Panc1 (cell line): ENCODE measurements at regions not wholly inside any gene's neighbourhood (a gene's known extent, or its start where the extent isn't known, plus 50 kb on each side); places are given as distances from the start of the nearest gene placed in this dataset.

Experiments
- ATAC-seq: fragments of 200-7000 bp; cut with Tn5 transposase; 2 replicates; pipeline ENCODE4 v1.9.1; 2020; ENCODE audit warnings: mild to moderate bottlenecking, moderate library complexity
- BruUV-seq: library from RNA; stranded (reverse); fragments of 400-500 nt; replicated peaks from 2 replicates; lab custom pipeline; 2021; lab: Mats Ljungman, UMichigan
- CTCF ChIA-PET: fragments of 300-600 bp; sonication (Branson Sonifier 250); formaldehyde crosslinking; loops from one replicate; lab custom pipeline; 2022; ENCODE audit warnings: antibody characterized with exemption; lab: Charles Lee
- POLR2A ChIA-PET: fragments of 300-600 bp; sonication (Branson Sonifier 250); formaldehyde crosslinking; loops from one replicate; lab custom pipeline; 2022; ENCODE audit warnings: antibody characterized with exemption; lab: Charles Lee
- DNase-seq: peaks from one replicate; pipeline ENCODE4 v3.0.0-alpha.2; 2010; ENCODE audit warnings: low read depth, low spot score
- H3K27ac ChIP-seq: 2 replicates; pipeline ENCODE4 v1.5.1; 2011; ENCODE audit warnings: mild to moderate bottlenecking, low read length, inconsistent platforms
- H3K27me3 ChIP-seq: fragments of 200-500 bp; sonication (Bioruptor generic); 2 replicates; pipeline ENCODE4 v1.6.0; 2014; ENCODE audit warnings: low read length, inconsistent platforms; ENCODE audit not compliant: control insufficient read depth, insufficient read depth
- H3K36me3 ChIP-seq: fragments of 200-500 bp; sonication (Bioruptor generic); 2 replicates; pipeline ENCODE4 v1.5.1; 2014; ENCODE audit warnings: inconsistent platforms, mild to moderate bottlenecking, low read length, moderate library complexity; ENCODE audit not compliant: control insufficient read depth, insufficient read depth
- H3K4me1 ChIP-seq: 2 replicates; pipeline ENCODE4 v1.5.1; 2011; ENCODE audit warnings: inconsistent platforms, mild to moderate bottlenecking, low read length, moderate library complexity; ENCODE audit not compliant: control insufficient read depth, insufficient read depth
- H3K4me3 ChIP-seq, 2 experiments: 2 replicates each; pipeline ENCODE4 v1.5.1; 2011 to 2012; ENCODE audit warnings: low read depth in 2 of 2, low read length in 2 of 2, mild to moderate bottlenecking in 2 of 2, inconsistent platforms in 1 of 2, moderate library complexity in 1 of 2
- H3K9me3 ChIP-seq: fragments of 200-500 bp; sonication (Bioruptor generic); 2 replicates; pipeline ENCODE4 v1.5.1; 2014; ENCODE audit warnings: low read depth, mild to moderate bottlenecking, inconsistent platforms, low read length, moderate library complexity; ENCODE audit not compliant: control insufficient read depth, insufficient read depth
- POLR2AphosphoS5 ChIP-seq: IDR thresholded peaks from 2 replicates; pipeline ENCODE4 v1.6.1; 2012; ENCODE audit warnings: mild to moderate bottlenecking, low read depth, low read length, moderate library complexity
- SIN3A ChIP-seq: IDR thresholded peaks from 2 replicates; pipeline ENCODE4 v1.6.1; 2012; ENCODE audit warnings: low read depth, mild to moderate bottlenecking, low read length, moderate library complexity, borderline replicate concordance; ENCODE audit not compliant: insufficient read depth
- TCF7L2 ChIP-seq: IDR thresholded peaks from 2 replicates; pipeline ENCODE4 v1.6.1; 2011; ENCODE audit warnings: mild to moderate bottlenecking, low read depth, low read length, inconsistent platforms
- in situ Hi-C: cut with HindIII; loops from 2 replicates; pipeline ENCODE4 v1.10.0; 2016; ENCODE audit warnings: low sequenced_read_pairs, low pct_unique_long_range_greater_than_20kb
- intact Hi-C: fragments of 100-400 bp; cut with micrococcal nuclease; formaldehyde crosslinking; loops from one replicate; pipeline ENCODE4 v1.10.0; 2022; ENCODE audit not compliant: unreplicated experiment
- TF ChIP-seq, protein P1 (sequence below): fragments of 450-650 bp; IDR thresholded peaks from 2 replicates; pipeline ENCODE4 v1.5.1; 2017; ENCODE audit warnings: mild to moderate bottlenecking
- TF ChIP-seq, protein P2 (sequence below), 2 experiments: IDR thresholded peaks; 2 replicates each; pipeline ENCODE4 v1.6.1; 2011 to 2012; ENCODE audit warnings: low read depth in 2 of 2, control low read depth in 1 of 2, low read length in 1 of 2, mild to moderate bottlenecking in 1 of 2, moderate library complexity in 1 of 2; ENCODE audit not compliant: insufficient read depth in 1 of 2

DNA sequence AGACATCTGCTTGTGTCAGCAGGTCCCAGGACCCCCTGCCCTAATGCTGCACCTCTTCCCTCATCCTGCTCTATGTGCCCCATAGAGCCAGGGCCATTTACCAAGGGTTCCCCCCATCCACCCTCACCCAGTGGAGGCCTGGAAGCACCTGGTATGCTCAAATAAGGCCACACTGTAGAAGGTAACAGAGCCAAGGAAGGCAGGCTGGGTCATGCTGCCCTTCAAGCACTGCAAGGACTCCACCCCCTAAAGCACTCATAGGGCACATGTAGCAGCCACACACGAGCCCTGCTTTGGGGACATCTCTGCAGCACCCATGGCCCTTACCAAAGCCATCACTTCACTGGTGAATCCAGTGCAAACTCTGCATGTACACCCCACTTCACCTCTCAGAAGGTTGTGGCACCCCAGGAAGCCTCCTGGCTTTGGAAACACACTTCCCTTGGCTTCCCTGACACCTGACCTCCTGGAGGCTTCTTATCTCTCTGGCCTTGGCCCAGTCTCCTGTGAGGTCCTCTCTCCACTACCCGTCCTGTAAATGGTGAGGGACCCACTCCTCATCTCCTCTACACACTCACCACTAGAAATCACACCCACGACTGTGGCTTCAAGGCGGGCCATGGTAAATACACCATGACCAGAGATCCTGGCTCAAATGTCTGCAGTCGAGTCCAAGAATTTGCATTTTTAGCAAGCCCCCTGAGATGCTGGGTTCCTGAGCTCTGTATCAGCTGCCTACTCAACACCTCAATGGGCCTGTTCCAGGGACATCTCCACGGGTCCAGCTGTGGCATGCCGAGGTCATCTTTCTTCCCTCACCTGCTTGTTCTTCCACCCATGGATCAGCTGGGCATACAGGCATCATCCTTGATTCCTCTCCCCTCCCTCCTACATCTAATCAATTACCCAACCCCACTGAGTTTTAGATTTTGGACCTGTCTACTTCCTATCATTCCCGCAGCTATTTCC lies 80.9 kb upstream of the DOCK9 start:
- Histone ChIP-seq H3K9me3 (no peaks in the 10 kb centered on the region), H3K27me3 (no peaks in the 10 kb centered on the region), H3K27ac (no peak overlapping the region), H3K4me3 (no peak overlapping the region), H3K36me3 (no peaks in the 10 kb centered on the region), H3K4me1 (0 out of 2 replicates have a peak, but pooled peaks cover 3% of the 10 kb centered on the region)
- intact Hi-C loops (no loop called here), in situ Hi-C loops (no loop called here)
- TF ChIP-seq, protein P1, sequence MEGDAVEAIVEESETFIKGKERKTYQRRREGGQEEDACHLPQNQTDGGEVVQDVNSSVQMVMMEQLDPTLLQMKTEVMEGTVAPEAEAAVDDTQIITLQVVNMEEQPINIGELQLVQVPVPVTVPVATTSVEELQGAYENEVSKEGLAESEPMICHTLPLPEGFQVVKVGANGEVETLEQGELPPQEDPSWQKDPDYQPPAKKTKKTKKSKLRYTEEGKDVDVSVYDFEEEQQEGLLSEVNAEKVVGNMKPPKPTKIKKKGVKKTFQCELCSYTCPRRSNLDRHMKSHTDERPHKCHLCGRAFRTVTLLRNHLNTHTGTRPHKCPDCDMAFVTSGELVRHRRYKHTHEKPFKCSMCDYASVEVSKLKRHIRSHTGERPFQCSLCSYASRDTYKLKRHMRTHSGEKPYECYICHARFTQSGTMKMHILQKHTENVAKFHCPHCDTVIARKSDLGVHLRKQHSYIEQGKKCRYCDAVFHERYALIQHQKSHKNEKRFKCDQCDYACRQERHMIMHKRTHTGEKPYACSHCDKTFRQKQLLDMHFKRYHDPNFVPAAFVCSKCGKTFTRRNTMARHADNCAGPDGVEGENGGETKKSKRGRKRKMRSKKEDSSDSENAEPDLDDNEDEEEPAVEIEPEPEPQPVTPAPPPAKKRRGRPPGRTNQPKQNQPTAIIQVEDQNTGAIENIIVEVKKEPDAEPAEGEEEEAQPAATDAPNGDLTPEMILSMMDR, result no peak
- no peak for TF ChIP-seq POLR2AphosphoS5
- TF ChIP-seq TCF7L2, result no peak
- TF ChIP-seq SIN3A, result no peak
- TF ChIP-seq, protein P2, sequence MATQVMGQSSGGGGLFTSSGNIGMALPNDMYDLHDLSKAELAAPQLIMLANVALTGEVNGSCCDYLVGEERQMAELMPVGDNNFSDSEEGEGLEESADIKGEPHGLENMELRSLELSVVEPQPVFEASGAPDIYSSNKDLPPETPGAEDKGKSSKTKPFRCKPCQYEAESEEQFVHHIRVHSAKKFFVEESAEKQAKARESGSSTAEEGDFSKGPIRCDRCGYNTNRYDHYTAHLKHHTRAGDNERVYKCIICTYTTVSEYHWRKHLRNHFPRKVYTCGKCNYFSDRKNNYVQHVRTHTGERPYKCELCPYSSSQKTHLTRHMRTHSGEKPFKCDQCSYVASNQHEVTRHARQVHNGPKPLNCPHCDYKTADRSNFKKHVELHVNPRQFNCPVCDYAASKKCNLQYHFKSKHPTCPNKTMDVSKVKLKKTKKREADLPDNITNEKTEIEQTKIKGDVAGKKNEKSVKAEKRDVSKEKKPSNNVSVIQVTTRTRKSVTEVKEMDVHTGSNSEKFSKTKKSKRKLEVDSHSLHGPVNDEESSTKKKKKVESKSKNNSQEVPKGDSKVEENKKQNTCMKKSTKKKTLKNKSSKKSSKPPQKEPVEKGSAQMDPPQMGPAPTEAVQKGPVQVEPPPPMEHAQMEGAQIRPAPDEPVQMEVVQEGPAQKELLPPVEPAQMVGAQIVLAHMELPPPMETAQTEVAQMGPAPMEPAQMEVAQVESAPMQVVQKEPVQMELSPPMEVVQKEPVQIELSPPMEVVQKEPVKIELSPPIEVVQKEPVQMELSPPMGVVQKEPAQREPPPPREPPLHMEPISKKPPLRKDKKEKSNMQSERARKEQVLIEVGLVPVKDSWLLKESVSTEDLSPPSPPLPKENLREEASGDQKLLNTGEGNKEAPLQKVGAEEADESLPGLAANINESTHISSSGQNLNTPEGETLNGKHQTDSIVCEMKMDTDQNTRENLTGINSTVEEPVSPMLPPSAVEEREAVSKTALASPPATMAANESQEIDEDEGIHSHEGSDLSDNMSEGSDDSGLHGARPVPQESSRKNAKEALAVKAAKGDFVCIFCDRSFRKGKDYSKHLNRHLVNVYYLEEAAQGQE (IDR thresholded peaks at IDR 0.05; ENCODE audit: insufficient read depth in 1 of 2, low read depth in 2 of 2, low read length in 1 of 2), result no peak
- DNase-seq (no peak), ATAC-seq (no peak)
- BruUV-seq, result no TSS peak
- ChIA-PET CTCF (no interaction called here), POLR2A (no interaction called here)

DNA sequence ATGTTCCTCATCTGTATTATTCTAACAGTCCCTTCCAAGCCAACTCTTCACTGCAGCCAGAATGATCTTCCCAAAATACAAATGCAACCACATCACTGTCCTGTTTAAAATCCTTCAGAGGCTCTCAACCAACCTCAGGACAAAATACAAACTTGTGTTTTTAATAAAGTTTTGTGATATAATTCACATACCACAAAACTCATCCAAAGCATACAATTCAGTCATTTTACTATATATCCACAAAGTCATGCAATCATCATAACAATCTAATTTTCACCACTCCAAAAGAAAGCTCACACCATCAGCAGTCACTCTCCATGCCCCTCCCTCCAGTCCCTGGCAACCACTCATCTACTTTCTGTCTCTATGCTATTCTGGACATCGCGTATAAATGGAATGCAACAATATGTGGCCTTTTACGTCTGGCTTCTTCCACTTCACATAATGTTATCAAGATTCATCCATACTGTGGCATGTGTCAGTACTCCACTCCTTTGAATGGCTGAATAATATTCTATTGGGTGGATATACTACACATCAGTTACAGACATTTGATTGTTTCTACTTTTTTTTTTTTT lies 81.7 kb upstream of the DOCK9 start:
- H3K4me3 ChIP-seq, result no peak overlapping the region
- H3K27me3 ChIP-seq, result no peaks in the 10 kb centered on the region
- in situ Hi-C loops, result no loop called here
- intact Hi-C loops, result no loop called here
- no peak overlapping the region for H3K27ac ChIP-seq
- ATAC-seq (no peak), DNase-seq (no peak)
- H3K36me3 ChIP-seq, result no peaks in the 10 kb centered on the region
- TF ChIP-seq, protein P1, result no peak
- TF ChIP-seq, protein P2 (IDR thresholded peaks at IDR 0.05; ENCODE audit: insufficient read depth in 1 of 2, low read depth in 2 of 2, low read length in 1 of 2), result no peak
- no peak for TF ChIP-seq POLR2AphosphoS5
- BruUV-seq, result no TSS peak
- CTCF ChIA-PET, result no interaction called here
- POLR2A ChIA-PET, result no interaction called here
- H3K9me3 ChIP-seq, result no peaks in the 10 kb centered on the region
- H3K4me1 ChIP-seq, result peaks cover 6% of the 10 kb centered on the region; the same call in 1 of the 2 replicates
